Loucy (cell line): ENCODE measurements at regions not wholly inside any gene's neighbourhood (a gene's known extent, or its start where the extent isn't known, plus 50 kb on each side); places are given as distances from the start of the nearest gene placed in this dataset.

Experiments used
- EZH2phosphoT487 ChIP-seq: fragments of 200-600 bp; IDR thresholded peaks from 2 replicates; pipeline ENCODE4 v1.6.1; 2018; ENCODE audit warnings: antibody characterized with exemption, mild to moderate bottlenecking, moderate library complexity, borderline replicate concordance
- TF ChIP-seq, protein P1 (sequence below): fragments of 200-600 bp; sonication (generic); conservative IDR thresholded peaks from 2 replicates; pipeline ENCODE4 v1.5.1; 2014; ENCODE audit warnings: mild to moderate bottlenecking, antibody characterized with exemption, low read length

DNA sequence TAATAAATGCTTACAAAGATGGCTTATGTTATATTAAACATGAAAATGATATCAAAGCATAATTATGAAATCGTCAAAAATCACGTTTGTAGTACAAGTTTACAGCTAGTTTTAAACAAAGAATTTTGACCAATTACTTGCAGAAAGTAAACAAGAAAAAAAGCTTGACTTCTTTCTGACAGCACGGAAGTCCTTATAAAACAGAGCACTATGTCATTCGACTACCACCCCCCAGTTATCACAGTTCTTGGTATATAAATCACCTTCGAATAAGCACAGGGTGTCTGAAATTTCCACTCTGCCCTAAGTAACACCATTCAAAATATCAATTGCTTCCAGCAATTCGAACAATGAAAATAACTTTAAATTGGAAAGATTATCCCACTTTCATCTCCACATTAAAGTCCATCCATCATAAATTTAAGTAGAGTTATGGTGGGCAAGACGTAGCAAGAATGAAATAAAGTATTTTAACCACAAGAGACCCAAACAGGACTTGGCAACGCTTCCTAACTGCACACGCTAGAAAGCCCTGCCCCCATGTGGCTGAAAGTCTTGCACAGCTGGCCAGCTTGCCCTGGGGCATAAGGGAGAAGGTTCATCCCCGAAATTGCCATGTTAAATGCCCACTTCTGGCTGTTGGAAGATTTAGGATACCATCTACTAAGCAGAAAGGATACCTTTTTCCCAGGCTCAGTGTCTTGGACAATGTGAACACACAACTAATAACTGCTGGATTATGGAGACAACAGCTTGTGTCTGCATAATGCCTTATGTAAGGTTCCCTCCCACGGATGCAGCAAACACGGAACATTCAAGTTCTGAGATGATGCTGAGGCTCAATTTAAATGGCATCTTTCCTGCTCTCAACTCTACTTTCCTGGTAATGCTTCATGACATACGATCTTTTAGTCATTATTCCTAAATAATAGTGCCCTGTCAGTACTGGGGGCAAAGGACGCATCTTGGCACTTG lies 116.4 kb upstream of the TJP1 start:
- TF ChIP-seq, protein P1, sequence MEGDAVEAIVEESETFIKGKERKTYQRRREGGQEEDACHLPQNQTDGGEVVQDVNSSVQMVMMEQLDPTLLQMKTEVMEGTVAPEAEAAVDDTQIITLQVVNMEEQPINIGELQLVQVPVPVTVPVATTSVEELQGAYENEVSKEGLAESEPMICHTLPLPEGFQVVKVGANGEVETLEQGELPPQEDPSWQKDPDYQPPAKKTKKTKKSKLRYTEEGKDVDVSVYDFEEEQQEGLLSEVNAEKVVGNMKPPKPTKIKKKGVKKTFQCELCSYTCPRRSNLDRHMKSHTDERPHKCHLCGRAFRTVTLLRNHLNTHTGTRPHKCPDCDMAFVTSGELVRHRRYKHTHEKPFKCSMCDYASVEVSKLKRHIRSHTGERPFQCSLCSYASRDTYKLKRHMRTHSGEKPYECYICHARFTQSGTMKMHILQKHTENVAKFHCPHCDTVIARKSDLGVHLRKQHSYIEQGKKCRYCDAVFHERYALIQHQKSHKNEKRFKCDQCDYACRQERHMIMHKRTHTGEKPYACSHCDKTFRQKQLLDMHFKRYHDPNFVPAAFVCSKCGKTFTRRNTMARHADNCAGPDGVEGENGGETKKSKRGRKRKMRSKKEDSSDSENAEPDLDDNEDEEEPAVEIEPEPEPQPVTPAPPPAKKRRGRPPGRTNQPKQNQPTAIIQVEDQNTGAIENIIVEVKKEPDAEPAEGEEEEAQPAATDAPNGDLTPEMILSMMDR = 0 out of 2 replicates have a peak, but pooled peaks have one; percentile 12
- TF ChIP-seq EZH2phosphoT487 = no peak
